DND-41 (cell line): ENCODE measurements at regions not wholly inside any gene's neighbourhood (a gene's known extent, or its start where the extent isn't known, plus 50 kb on each side); places are given as distances from the start of the nearest gene placed in this dataset.

ENCODE experiments used
- EZH2 ChIP-seq: IDR thresholded peaks from 3 replicates; pipeline ENCODE4 v1.6.1; 2012; ENCODE audit warnings: borderline replicate concordance, low read depth, mild to moderate bottlenecking, moderate library complexity, low read length, inconsistent platforms; ENCODE audit not compliant: severe bottlenecking
- TF ChIP-seq, protein P1 (sequence below): IDR thresholded peaks from 2 replicates; pipeline ENCODE4 v1.5.1; 2012; ENCODE audit warnings: borderline replicate concordance, low read length, moderate library complexity, mild to moderate bottlenecking; ENCODE audit not compliant: poor library complexity, severe bottlenecking; ENCODE audit errors: extremely low read depth

DNA sequence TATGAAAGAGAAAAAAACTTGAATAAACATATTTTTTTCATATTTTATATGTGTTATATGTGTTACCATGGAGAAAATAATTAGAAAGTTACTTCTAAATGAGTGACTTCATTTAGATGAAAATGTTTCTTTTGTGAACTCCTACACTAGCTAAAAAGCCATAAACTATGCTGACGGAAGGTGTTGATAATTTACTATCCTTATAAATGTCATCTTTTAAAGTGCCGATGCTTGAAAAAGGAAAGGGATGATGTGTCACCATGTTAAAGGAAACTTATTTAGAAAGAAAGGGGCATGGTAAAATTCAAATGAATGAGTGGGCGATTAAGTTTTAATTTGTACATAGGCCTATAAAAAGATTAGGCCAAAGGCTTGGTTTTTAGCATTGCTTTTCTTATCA lies 133.8 kb downstream of the SPRY1 start:
- TF ChIP-seq, protein P1, sequence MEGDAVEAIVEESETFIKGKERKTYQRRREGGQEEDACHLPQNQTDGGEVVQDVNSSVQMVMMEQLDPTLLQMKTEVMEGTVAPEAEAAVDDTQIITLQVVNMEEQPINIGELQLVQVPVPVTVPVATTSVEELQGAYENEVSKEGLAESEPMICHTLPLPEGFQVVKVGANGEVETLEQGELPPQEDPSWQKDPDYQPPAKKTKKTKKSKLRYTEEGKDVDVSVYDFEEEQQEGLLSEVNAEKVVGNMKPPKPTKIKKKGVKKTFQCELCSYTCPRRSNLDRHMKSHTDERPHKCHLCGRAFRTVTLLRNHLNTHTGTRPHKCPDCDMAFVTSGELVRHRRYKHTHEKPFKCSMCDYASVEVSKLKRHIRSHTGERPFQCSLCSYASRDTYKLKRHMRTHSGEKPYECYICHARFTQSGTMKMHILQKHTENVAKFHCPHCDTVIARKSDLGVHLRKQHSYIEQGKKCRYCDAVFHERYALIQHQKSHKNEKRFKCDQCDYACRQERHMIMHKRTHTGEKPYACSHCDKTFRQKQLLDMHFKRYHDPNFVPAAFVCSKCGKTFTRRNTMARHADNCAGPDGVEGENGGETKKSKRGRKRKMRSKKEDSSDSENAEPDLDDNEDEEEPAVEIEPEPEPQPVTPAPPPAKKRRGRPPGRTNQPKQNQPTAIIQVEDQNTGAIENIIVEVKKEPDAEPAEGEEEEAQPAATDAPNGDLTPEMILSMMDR: no peak
- TF ChIP-seq EZH2: no peak
